ENCODE measurements at regions not wholly inside any gene's neighbourhood (a gene's known extent, or its start where the extent isn't known, plus 50 kb on each side); places are given as distances from the start of the nearest gene placed in this dataset.

- no peak overlapping the region for H2AK5ac ChIP-seq (ENCODE audit: low read depth, low read length)
- H3K9me3 ChIP-seq (ENCODE audit: control insufficient read depth, insufficient read depth, low read length), result peaks cover 4% of the 10 kb centered on the region; the same call in 1 of the 2 replicates
- no peak overlapping the region for H2BK20ac ChIP-seq (ENCODE audit: low read depth, low read length)
- no peaks in the 10 kb centered on the region for H3K79me1 ChIP-seq (ENCODE audit: low read depth in 1 of 2, low read length in 2 of 2)
- H3K18ac ChIP-seq (ENCODE audit: low read depth, low read length), result no peak overlapping the region
- no CpG with 5 or more reads among the region's 6 CpGs for WGBS, 2 experiments (ENCODE audit: extremely low coverage in 2 of 2, insufficient read length in 1 of 2)
- TF ChIP-seq ELK1 (IDR thresholded peaks at IDR 0.05; ENCODE audit: borderline replicate concordance, low read depth, low read length), result no peak
- no peak overlapping the region for H3K4me3 ChIP-seq (ENCODE audit: insufficient read depth, low read depth, low read length)
- no peaks in the 10 kb centered on the region for H4K20me1 ChIP-seq (ENCODE audit: insufficient read depth, low read length)
- DNase-seq (no peak), ATAC-seq (ENCODE audit: low read depth) (no peak)
- ChIA-PET CTCF (no interaction called here), POLR2A (ENCODE audit: unreplicated experiment) (no interaction called here)
- H2BK5ac ChIP-seq (ENCODE audit: low read depth, low read length, poor library complexity, severe bottlenecking), result no peak overlapping the region
- H3K14ac ChIP-seq (replicated peaks; ENCODE audit: low read depth, low read length), result no peak overlapping the region
- H3K27me3 ChIP-seq (ENCODE audit: control insufficient read depth, insufficient read depth, low read length), result no peaks in the 10 kb centered on the region
- H3K23ac ChIP-seq (ENCODE audit: low read depth, low read length), result no peak overlapping the region
- H2AK9ac ChIP-seq (replicated peaks; ENCODE audit: low read depth, low read length, poor library complexity), result no peak overlapping the region
- H2AFZ ChIP-seq (replicated peaks; ENCODE audit: low read length, poor library complexity), result no peak overlapping the region
- H3K4ac ChIP-seq (ENCODE audit: low read depth, low read length), result no peak overlapping the region
- intact Hi-C loops (cut with micrococcal nuclease) (no loop called here), dilution Hi-C loops (cut with HindIII; ENCODE audit: low sequenced_read_pairs, unreplicated experiment) (no loop called here), in situ Hi-C loops (cut with MboI; ENCODE audit: low sequenced_read_pairs) (no loop called here)
- no peaks in the 10 kb centered on the region for H3K36me3 ChIP-seq (ENCODE audit: control insufficient read depth, insufficient read depth, low read length)
- no peak overlapping the region for H3K9ac ChIP-seq (ENCODE audit: low read depth, low read length)
- H4K8ac ChIP-seq (ENCODE audit: low read depth in 2 of 2, low read length in 2 of 2), result no peak overlapping the region
- no peaks in the 10 kb centered on the region for H3K4me1 ChIP-seq (ENCODE audit: control insufficient read depth, insufficient read depth, low read length)
- H4K5ac ChIP-seq (ENCODE audit: low read depth, low read length), result no peak overlapping the region
- no peak overlapping the region for H3K4me2 ChIP-seq (ENCODE audit: low read depth, low read length)
- H3K56ac ChIP-seq (ENCODE audit: extremely low read depth, insufficient read depth, low read length), result no peak overlapping the region
- no peaks in the 10 kb centered on the region for H3K9me1 ChIP-seq (ENCODE audit: insufficient read depth, low read length)
- H2BK120ac ChIP-seq (ENCODE audit: low read depth, low read length), result no peak overlapping the region
- H2BK15ac ChIP-seq (ENCODE audit: low read depth, low read length), result no peak overlapping the region
- H3K27ac ChIP-seq (ENCODE audit: insufficient read depth, low read length), result no peak overlapping the region
- H4K91ac ChIP-seq (ENCODE audit: insufficient read depth, low read depth, low read length), result no peak overlapping the region
- no TSS peak for BruUV-seq (replicated peaks)
Measured at GRCh38 chr4:62133977-62134376, 933.9 kb downstream of the ADGRL3 start.

Data from IMR-90 (cell line).